GM12872 (cell line): ENCODE measurements at regions not wholly inside any gene's neighbourhood (a gene's known extent, or its start where the extent isn't known, plus 50 kb on each side); places are given as distances from the start of the nearest gene placed in this dataset.

Source experiments
- TF ChIP-seq, protein P1 (sequence below): IDR thresholded peaks from 3 replicates; pipeline ENCODE4 v1.5.1; 2011; ENCODE audit warnings: low read depth, mild to moderate bottlenecking, low read length, moderate library complexity; ENCODE audit not compliant: insufficient read depth

DNA sequence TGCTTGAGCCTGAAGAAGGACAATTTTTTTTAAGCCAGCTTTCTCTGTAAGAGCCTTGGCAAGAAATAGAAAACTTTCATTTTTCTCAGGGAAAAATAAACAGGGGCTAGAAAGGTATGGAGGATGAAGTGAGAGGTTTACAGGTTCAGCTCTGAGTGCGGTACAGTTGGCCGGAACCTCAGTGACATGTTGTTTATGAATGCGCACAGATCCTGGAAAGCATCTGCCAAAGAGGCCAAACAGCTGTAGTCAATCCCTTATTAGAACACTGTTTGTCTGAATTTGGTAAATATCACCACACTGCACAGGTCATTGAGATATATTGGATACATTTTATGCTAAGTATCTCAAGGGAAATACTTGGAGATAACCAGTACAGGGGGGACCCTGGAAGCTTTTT, 561.8 kb upstream of the MDFIC2 start:
- TF ChIP-seq, protein P1, sequence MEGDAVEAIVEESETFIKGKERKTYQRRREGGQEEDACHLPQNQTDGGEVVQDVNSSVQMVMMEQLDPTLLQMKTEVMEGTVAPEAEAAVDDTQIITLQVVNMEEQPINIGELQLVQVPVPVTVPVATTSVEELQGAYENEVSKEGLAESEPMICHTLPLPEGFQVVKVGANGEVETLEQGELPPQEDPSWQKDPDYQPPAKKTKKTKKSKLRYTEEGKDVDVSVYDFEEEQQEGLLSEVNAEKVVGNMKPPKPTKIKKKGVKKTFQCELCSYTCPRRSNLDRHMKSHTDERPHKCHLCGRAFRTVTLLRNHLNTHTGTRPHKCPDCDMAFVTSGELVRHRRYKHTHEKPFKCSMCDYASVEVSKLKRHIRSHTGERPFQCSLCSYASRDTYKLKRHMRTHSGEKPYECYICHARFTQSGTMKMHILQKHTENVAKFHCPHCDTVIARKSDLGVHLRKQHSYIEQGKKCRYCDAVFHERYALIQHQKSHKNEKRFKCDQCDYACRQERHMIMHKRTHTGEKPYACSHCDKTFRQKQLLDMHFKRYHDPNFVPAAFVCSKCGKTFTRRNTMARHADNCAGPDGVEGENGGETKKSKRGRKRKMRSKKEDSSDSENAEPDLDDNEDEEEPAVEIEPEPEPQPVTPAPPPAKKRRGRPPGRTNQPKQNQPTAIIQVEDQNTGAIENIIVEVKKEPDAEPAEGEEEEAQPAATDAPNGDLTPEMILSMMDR: no peak

DNA sequence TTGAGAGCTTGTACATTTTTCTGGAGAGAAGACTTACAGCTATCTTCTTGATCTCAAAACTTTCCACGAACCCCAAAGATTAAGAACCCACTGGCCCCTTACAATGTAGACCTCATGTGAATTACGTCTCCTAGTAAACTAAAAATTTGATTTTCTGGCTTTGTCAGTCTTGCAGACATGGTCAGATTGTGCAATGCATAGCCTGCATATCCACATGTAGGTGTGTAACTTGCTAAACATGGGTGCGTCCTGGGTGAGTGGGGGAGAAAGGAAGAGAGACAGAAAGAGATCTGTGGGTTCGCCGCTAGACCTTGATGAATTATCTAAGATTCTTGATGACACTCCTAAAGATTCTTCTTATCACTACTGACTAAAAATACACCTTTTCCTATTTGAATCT, 561.2 kb upstream of the MDFIC2 start:
- TF ChIP-seq, protein P1: no peak

DNA sequence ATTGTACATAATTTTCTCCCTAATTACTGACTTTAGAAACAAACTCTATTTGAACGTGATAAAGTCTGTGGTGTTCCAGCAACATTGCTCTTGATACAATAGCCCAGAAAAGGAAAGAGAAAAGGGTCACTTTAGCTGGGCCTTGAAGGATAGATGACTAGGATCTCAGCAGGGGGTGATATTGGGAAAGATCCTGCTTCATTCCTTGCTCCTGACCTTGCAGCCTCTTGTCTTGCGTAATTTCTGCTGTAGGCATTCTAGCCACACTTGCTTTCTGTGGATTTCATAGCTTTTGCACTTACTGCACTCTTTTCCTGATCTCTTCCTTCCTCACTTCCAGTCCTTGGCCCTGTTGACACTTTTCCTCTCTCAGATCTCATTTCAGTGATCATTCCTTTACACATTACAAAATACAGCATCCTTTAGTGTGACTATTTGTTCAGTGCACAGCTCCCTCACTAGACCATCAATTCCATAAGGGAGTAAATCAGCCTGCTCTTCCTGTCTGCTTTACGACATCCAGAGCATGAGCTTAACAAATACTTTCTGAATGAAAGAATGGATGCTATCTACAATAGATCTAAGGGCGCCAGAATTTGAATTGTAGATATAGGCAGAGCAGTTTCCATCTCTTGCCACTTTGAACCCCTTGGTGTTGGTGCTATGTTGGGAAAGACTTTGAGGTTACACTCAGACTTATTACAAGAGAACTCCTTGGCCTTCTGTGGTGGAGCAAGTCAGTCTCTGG, 559.6 kb upstream of the MDFIC2 start:
- TF ChIP-seq, protein P1: no peak

DNA sequence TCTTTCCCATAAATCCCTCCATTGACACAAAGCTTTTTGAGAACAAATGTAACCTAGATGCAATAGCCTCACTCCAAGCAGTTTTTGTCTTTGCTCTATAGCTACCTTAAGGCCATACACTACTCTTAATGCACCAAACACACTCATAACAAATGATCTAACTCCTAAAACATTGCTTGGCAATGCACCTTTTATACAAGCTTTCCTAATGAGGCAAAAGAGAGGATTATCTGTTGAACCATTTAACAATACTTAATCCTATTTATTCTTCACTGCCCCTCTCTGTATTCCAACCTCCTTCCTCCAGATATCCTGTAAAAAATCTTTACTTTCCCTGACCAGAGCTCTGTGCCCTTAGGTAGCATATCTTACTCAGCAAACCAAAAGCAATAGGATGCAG, 558.1 kb upstream of the MDFIC2 start:
- TF ChIP-seq, protein P1: no peak

DNA sequence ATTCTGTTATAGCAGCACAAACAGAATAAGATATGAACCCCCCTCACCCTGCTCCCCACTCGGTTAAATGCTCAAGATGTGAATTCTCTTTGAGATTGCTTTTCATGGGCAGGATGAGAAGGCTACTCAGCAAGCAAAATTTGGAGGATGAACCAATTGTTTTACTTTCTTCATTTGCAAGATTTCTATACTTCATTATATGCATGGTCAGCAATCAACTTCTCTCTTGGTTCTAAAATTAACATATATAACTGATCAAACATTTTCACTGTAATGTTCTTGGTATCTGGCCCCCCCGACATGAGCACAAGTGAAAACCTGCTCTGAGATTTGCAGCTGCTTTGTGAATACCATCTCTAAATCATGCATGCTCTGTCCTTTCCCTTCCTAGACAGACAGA, 556.1 kb upstream of the MDFIC2 start:
- TF ChIP-seq, protein P1: no peak

DNA sequence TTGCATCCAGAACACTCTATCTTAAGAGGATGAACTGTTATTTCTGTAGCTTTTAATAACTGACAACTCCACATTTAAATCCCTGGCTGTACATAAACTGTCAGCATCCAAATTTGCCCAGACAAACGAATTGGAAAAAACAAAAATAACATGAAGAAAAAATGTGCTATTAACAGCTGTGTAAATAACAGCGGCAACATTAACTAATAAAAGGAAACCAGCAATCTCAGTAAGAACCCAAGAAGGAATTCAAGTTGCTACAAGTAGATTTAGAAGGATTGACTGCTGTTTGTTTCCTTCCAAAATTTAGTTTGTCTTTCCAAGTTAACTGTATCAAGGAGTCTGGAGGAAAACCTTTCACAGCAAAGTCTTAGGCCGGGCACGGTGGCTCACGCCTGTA, 550.6 kb upstream of the MDFIC2 start:
- TF ChIP-seq, protein P1: no peak

DNA sequence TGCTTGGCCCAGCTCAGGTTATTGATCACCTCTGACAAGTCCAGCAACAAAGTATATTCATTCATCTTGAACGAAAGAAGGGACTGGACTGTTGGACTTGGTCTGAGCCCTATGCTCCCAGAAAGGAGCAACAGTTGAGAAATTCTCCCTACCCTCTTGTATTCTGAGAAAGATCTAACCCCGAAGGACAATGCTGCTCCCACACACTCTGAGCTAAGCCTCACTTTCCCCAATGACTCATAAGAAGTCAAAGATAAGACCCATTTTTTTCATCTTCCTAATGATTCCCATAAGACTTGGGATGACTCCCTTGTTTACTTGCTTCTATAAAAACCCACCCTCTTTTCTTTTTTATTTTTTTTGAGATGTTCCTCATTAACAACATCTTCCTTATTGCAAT, 549.4 kb upstream of the MDFIC2 start:
- TF ChIP-seq, protein P1: no peak
